Heart right ventricle (tissue), 16 donors: ENCODE measurements at regions not wholly inside any gene's neighbourhood (a gene's known extent, or its start where the extent isn't known, plus 50 kb on each side); places are given as distances from the start of the nearest gene placed in this dataset.

Experiments used
- ATAC-seq, 8 donors: fragments of 200-7000 bp; cut with Tn5 transposase; one replicate each; pipeline ENCODE4 v1.9.1; 2020; ENCODE audit warnings: mild to moderate bottlenecking in 8 of 8, moderate library complexity in 8 of 8, moderate number of reproducible peaks in 1 of 8
- DNase-seq, 2 donors: peaks; one replicate each; pipeline ENCODE4 v3.0.0-alpha.2; 2020
- H3K27ac ChIP-seq, 10 donors: fragments of 200-600 bp; sonication (generic) in 2 of 10; one replicate each; pipeline versions ENCODE4 v1.5.0 to v1.8.0; 2020 to 2022; ENCODE audit warnings: mild to moderate bottlenecking in 3 of 10
- H3K27me3 ChIP-seq, 7 donors: fragments of 200-600 bp; one replicate each; pipeline ENCODE4 v1.8.0; 2021 to 2022; ENCODE audit warnings: mild to moderate bottlenecking in 2 of 7
- H3K36me3 ChIP-seq, 9 donors: fragments of 200-600 bp; sonication (generic) in 1 of 9; one replicate each; pipeline versions ENCODE4 v1.5.0 to v1.8.0; 2020 to 2022; ENCODE audit warnings: mild to moderate bottlenecking in 2 of 9
- H3K4me1 ChIP-seq, 9 donors: fragments of 200-600 bp; sonication (generic) in 1 of 9; one replicate each; pipeline versions ENCODE4 v1.5.0 to v1.8.0; 2020 to 2022; ENCODE audit warnings: mild to moderate bottlenecking in 4 of 9
- H3K4me3 ChIP-seq, 10 donors: fragments of 200-600 bp; sonication (generic) in 2 of 10; one replicate each; pipeline versions ENCODE4 v1.5.0 to v1.8.0; 2020 to 2022; ENCODE audit warnings: mild to moderate bottlenecking in 7 of 10, moderate library complexity in 2 of 10
- H3K9me3 ChIP-seq, 11 donors: fragments of 200-600 bp in 10 of 11; sonication (generic) in 2 of 11; one replicate each; pipeline versions ENCODE4 v1.5.0 to v1.8.0; 2013 to 2022; ENCODE audit warnings: mild to moderate bottlenecking in 2 of 11, control low read depth in 1 of 11, moderate library complexity in 1 of 11
- WGBS, 2 donors: extraction: QIAGEN DNeasy Blood & Tissue Kit; methylation state at CpG; one replicate each; pipeline ENCODE4 v1.1.7; 2013; ENCODE audit warnings: inconsistent platforms in 1 of 2; 5-methylcytosine and 5-hydroxymethylcytosine counted together
- intact Hi-C, 10 donors: fragments of 100-400 bp; cut with DNase I; formaldehyde crosslinking; loops; one replicate each; pipeline versions ENCODE4 v1.11.1 to v1.14.2; 2022
- TF ChIP-seq, protein P1 (sequence below), 9 donors: fragments of 200-600 bp; sonication (generic) in 2 of 9; IDR thresholded peaks; one replicate each; pipeline versions ENCODE4 v1.5.0 to v1.8.0; 2021 to 2022; ENCODE audit warnings: antibody characterized with exemption in 9 of 9, mild to moderate bottlenecking in 5 of 9, moderate library complexity in 1 of 9
- donor health status: Arrhythmogenic right ventricular cardiomyopathy.
- donor health status: ischemic (EF 13 %, LVEDD 7.1; RV severe dilation, severe dysfunction).
- donor health status: healthy with polysubstance abuse.
- donor health status: DM: no; HTN: yes; CAD: no.
- donor health status: DM: no; HTN: no; CAD: no.
- donor health status: ischemic (EF 25% LVEDD 6.9; RV normal size, moderate dysfunction).
- donor health status: ischemic (EF 25% LVEDD 5.7; RV mildly dilated, moderate dysfunction).
- donor health status: healthy.
- donor health status: DM: yes; HTN: yes; CAD: no.
- donor health status: Ischemic cardiomyopathy.
- donor health status: ischemic (EF 35%, LVEDD 5.7; RV mildly dilated, moderate dysfunction).
- donor health status: nonischemic (EF 11% LVEDD 7.7; RV severe dilation, severe dysfunction).
- donor health status: DM: yes; HTN: yes; CAD: no.
- donor health status: PGD.
- donor health status: ischemic (EF 29% LVEDD 5.4; RV normal size, mild dysfunction).
- donor health status: nonischemic (EF 23%, LVEDD 6.1; RV moderate dilation, normal function).

- H3K4me1 ChIP-seq: no peaks in the 10 kb centered on the region
- no peak overlapping the region for H3K4me3 ChIP-seq
- WGBS, 2 donors: 59 to 63% methylated on average over 3 of the region's 3 CpGs
- TF ChIP-seq, protein P1, sequence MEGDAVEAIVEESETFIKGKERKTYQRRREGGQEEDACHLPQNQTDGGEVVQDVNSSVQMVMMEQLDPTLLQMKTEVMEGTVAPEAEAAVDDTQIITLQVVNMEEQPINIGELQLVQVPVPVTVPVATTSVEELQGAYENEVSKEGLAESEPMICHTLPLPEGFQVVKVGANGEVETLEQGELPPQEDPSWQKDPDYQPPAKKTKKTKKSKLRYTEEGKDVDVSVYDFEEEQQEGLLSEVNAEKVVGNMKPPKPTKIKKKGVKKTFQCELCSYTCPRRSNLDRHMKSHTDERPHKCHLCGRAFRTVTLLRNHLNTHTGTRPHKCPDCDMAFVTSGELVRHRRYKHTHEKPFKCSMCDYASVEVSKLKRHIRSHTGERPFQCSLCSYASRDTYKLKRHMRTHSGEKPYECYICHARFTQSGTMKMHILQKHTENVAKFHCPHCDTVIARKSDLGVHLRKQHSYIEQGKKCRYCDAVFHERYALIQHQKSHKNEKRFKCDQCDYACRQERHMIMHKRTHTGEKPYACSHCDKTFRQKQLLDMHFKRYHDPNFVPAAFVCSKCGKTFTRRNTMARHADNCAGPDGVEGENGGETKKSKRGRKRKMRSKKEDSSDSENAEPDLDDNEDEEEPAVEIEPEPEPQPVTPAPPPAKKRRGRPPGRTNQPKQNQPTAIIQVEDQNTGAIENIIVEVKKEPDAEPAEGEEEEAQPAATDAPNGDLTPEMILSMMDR (IDR thresholded peaks at IDR 0.05): no peak
- peaks cover 0 to 5% (median 0%) of the 10 kb centered on the region in 11 donors for H3K9me3 ChIP-seq
- DNase-seq (no peak), ATAC-seq (no peak)
- H3K27ac ChIP-seq: no peak overlapping the region
- intact Hi-C loops: no loop called here
- no peaks in the 10 kb centered on the region for H3K36me3 ChIP-seq
- peaks cover 0 to 8% (median 0%) of the 10 kb centered on the region in 7 donors for H3K27me3 ChIP-seq
These were observed 395.7 kb downstream of the BRINP2 start for GRCh38 chr1:177566495-177566894.

GRCh38 chr1:177561436-177561835 is 390.7 kb downstream of the BRINP2 start:
- 83 to 84% methylated on average over 1 of the region's 1 CpG for WGBS, 2 donors
- TF ChIP-seq, protein P1 (IDR thresholded peaks at IDR 0.05): no peak
- Histone ChIP-seq H3K36me3 (no peaks in the 10 kb centered on the region), H3K4me3 (no peak overlapping the region), H3K9me3 (peaks cover 0 to 27% (median 3%) of the 10 kb centered on the region in 11 donors), H3K27me3 (peaks cover 0 to 8% (median 0%) of the 10 kb centered on the region in 7 donors), H3K4me1 (no peaks in the 10 kb centered on the region), H3K27ac (no peak overlapping the region)
- DNase-seq (no peak), ATAC-seq (no peak)
- intact Hi-C loops: no loop called here

GRCh38 chr1:177558372-177558771 is 387.6 kb downstream of the BRINP2 start:
- 85 to 100% methylated on average over 1 of the region's 1 CpG for WGBS, 2 donors
- H3K4me3 ChIP-seq: no peak overlapping the region
- TF ChIP-seq, protein P1 (IDR thresholded peaks at IDR 0.05): no peak
- H3K9me3 ChIP-seq: peaks cover 0 to 48% (median 8%) of the 10 kb centered on the region in 11 donors
- ATAC-seq (no peak), DNase-seq (no peak)
- no peaks in the 10 kb centered on the region for H3K4me1 ChIP-seq
- intact Hi-C loops: no loop called here
- H3K27ac ChIP-seq: no peak overlapping the region
- peaks cover 0 to 11% (median 0%) of the 10 kb centered on the region in 7 donors for H3K27me3 ChIP-seq
- no peaks in the 10 kb centered on the region for H3K36me3 ChIP-seq

DNA sequence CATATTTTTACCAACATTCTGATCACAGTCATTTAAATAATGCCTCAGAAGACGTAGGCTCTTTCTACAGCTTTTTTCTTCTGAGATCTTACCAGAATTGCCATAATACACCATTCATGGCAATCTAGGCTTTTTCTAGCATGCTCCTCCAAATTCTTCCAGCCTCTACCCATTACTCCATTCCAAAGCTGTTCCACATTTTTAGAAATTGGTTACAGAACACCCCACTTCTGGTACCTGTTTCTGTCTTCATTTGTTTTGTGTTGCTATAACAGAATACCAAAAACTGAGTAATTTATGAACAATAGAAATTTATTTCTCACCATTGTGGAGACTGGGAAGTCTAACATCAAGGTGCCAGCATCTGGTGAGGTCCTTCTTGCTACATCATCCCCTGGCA is 385.4 kb downstream of the BRINP2 start:
- WGBS, 2 donors: 39 to 48% methylated on average over 1 of the region's 1 CpG
- H3K9me3 ChIP-seq: peaks cover 0 to 55% (median 8%) of the 10 kb centered on the region in 11 donors
- no peak overlapping the region for H3K27ac ChIP-seq
- H3K27me3 ChIP-seq: peaks cover 0 to 17% (median 0%) of the 10 kb centered on the region in 7 donors
- DNase-seq: no peak
- ATAC-seq: no peak
- no peak overlapping the region for H3K4me3 ChIP-seq
- intact Hi-C loops: no loop called here
- no peaks in the 10 kb centered on the region for H3K4me1 ChIP-seq
- no peaks in the 10 kb centered on the region for H3K36me3 ChIP-seq
- TF ChIP-seq, protein P1 (IDR thresholded peaks at IDR 0.05): no peak
